ENCODE measurements at regions not wholly inside any gene's neighbourhood (a gene's known extent, or its start where the extent isn't known, plus 50 kb on each side); places are given as distances from the start of the nearest gene placed in this dataset.

GRCh38 chr5:167452136-167452535 lies 839.3 kb upstream of the WWC1 start:
- no peak for TF ChIP-seq POLR2AphosphoS5 (IDR thresholded peaks at IDR 0.05; ENCODE audit: borderline replicate concordance, low read depth, low read length)
- no peak for TF ChIP-seq FOXP2 (optimal IDR thresholded peaks at IDR 0.05; ENCODE audit: control extremely low read depth, extremely low read length, insufficient read depth)
